GM12878 (cell line): ENCODE measurements at regions not wholly inside any gene's neighbourhood (a gene's known extent, or its start where the extent isn't known, plus 50 kb on each side); places are given as distances from the start of the nearest gene placed in this dataset.

ENCODE experiments used
- CEBPB ChIP-seq, 2 experiments: fragments of 150-350 bp in 1 of 2; IDR thresholded peaks; 2 replicates each; pipeline ENCODE4 v1.6.1; 2012 to 2014; ENCODE audit warnings: low read depth in 2 of 2, low read length in 2 of 2, borderline replicate concordance in 1 of 2, inconsistent platforms in 1 of 2
- CTCF ChIP-seq, 3 experiments: IDR thresholded peaks in 2 of 3; conservative IDR thresholded peaks in 1 of 3; 2 replicates each; pipeline ENCODE4 v1.5.1; 2011; ENCODE audit warnings: low read depth in 3 of 3, low read length in 3 of 3, mild to moderate bottlenecking in 3 of 3, control low read depth in 2 of 3, moderate library complexity in 2 of 3, inconsistent platforms in 1 of 3, mixed read lengths in 1 of 3; ENCODE audit not compliant: control insufficient read depth in 2 of 3, insufficient read depth in 1 of 3; ENCODE audit errors: extremely low read depth in 1 of 3
- HCFC1 ChIP-seq: fragments of 150-350 bp; IDR thresholded peaks from 2 replicates; pipeline ENCODE4 v1.6.1; 2014; ENCODE audit warnings: low read length
- MLLT1 ChIP-seq: fragments of 450-650 bp; IDR thresholded peaks from 2 replicates; pipeline ENCODE4 v1.6.1; 2016; ENCODE audit warnings: mild to moderate bottlenecking
- NRF1 ChIP-seq: conservative IDR thresholded peaks from 2 replicates; pipeline ENCODE4 v1.6.1; 2011; ENCODE audit warnings: mild to moderate bottlenecking, low read depth, low read length, improper control_type of control experiment
- RAD21 ChIP-seq: IDR thresholded peaks from 2 replicates; pipeline ENCODE4 v1.6.1; 2011; ENCODE audit warnings: mild to moderate bottlenecking, low read depth, low read length, moderate library complexity; ENCODE audit not compliant: insufficient read depth
- SIN3A ChIP-seq: IDR thresholded peaks from 2 replicates; pipeline ENCODE4 v1.6.1; 2012; ENCODE audit warnings: low read depth, low read length, improper control_type of control experiment
- SP1 ChIP-seq: IDR thresholded peaks from one replicate; pipeline ENCODE4 v1.6.1; 2011; ENCODE audit warnings: low read depth, low read length
- SRF ChIP-seq, 2 experiments: IDR thresholded peaks; 2 replicates each; pipeline ENCODE4 v1.6.1; 2011; ENCODE audit warnings: low read depth in 2 of 2, low read length in 2 of 2, mild to moderate bottlenecking in 1 of 2, moderate library complexity in 1 of 2
- ZBTB11 ChIP-seq: fragments of 450-650 bp; formaldehyde crosslinking; IDR thresholded peaks from 2 replicates; pipeline ENCODE4 v1.5.0; 2022; ENCODE audit warnings: mild to moderate bottlenecking, missing genetic modification characterization

- TF ChIP-seq ZBTB11 (CRISPR knock-in tag), result no peak
- no peak for TF ChIP-seq RAD21
- TF ChIP-seq SP1, result no peak
- no peak for TF ChIP-seq HCFC1
- TF ChIP-seq SIN3A, result no peak
- TF ChIP-seq CTCF (IDR thresholded peaks at IDR 0.05 in 2 of 3, conservative IDR thresholded peaks at IDR 0.05 in 1 of 3; ENCODE audit: control insufficient read depth in 2 of 3, extremely low read depth in 1 of 3, insufficient read depth in 1 of 3, low read depth in 3 of 3, low read length in 3 of 3), result no peak
- TF ChIP-seq NRF1, result no peak
- no peak for TF ChIP-seq SRF (IDR thresholded peaks at IDR 0.05; ENCODE audit: low read depth in 2 of 2, low read length in 2 of 2)
- no peak for TF ChIP-seq MLLT1
- TF ChIP-seq CEBPB (IDR thresholded peaks at IDR 0.05; ENCODE audit: borderline replicate concordance in 1 of 2, low read depth in 2 of 2, low read length in 2 of 2), result no peak
Measured at GRCh38 chr6:134821397-134821796, 128.5 kb downstream of the ALDH8A1 start.
